MM.1S (cell line): ENCODE measurements at regions not wholly inside any gene's neighbourhood (a gene's known extent, or its start where the extent isn't known, plus 50 kb on each side); places are given as distances from the start of the nearest gene placed in this dataset.
"Not testable (repeated sequence)": the region's sequence is repeated elsewhere in the genome, so short reads cannot be mapped to it uniquely, and the experiment has no call there.

Source experiments
- DNase-seq: peaks from one replicate; pipeline ENCODE4 v3.0.0-alpha.2; 2015
- H2AFZ ChIP-seq: fragments of 300-600 bp; sonication (generic); 2 replicates; pipeline ENCODE4 v1.6.0; 2016; ENCODE audit warnings: antibody characterized with exemption, low read length
- H3F3A ChIP-seq: fragments of 300-600 bp; sonication (generic); 2 replicates; pipeline ENCODE4 v1.6.1; 2016; ENCODE audit warnings: mild to moderate bottlenecking, antibody characterized with exemption, low read length, moderate library complexity, mixed read lengths; ENCODE audit not compliant: insufficient read depth
- H3K27ac ChIP-seq: fragments of 300-600 bp; sonication (generic); 2 replicates; pipeline ENCODE4 v1.5.1; 2016; ENCODE audit warnings: mild to moderate bottlenecking, low read length
- H3K27me3 ChIP-seq: fragments of 300-600 bp; sonication (generic); replicated peaks from 2 replicates; pipeline ENCODE4 v1.6.0; 2016; ENCODE audit warnings: low read length; ENCODE audit not compliant: insufficient read depth
- H3K36me3 ChIP-seq: fragments of 300-600 bp; sonication (generic); replicated peaks from 2 replicates; pipeline ENCODE4 v1.6.1; 2016; ENCODE audit warnings: mild to moderate bottlenecking, low read length, mixed read lengths; ENCODE audit not compliant: insufficient read depth
- H3K4me1 ChIP-seq: fragments of 300-600 bp; sonication (generic); 2 replicates; pipeline ENCODE4 v1.6.1; 2016; ENCODE audit warnings: low read length, mixed read lengths
- H3K4me2 ChIP-seq: fragments of 300-600 bp; sonication (generic); 2 replicates; pipeline ENCODE4 v1.6.0; 2016; ENCODE audit warnings: low read depth, low read length
- H3K4me3 ChIP-seq: fragments of 300-600 bp; sonication (generic); 2 replicates; pipeline ENCODE4 v1.5.1; 2016; ENCODE audit warnings: low read length, mixed read lengths
- H3K79me2 ChIP-seq: fragments of 300-600 bp; sonication (generic); 2 replicates; pipeline ENCODE4 v1.6.1; 2016; ENCODE audit warnings: mixed run types, low read length, mixed read lengths
- H3K9ac ChIP-seq: fragments of 300-600 bp; sonication (generic); 2 replicates; pipeline ENCODE4 v1.6.1; 2016; ENCODE audit warnings: low read length, mixed read lengths
- H3K9me2 ChIP-seq: fragments of 300-600 bp; sonication (generic); replicated peaks from 2 replicates; pipeline ENCODE4 v1.6.1; 2016; ENCODE audit warnings: mild to moderate bottlenecking, low read length, mixed read lengths; ENCODE audit not compliant: insufficient read depth
- H3K9me3 ChIP-seq: fragments of 300-600 bp; sonication (generic); replicated peaks from 2 replicates; pipeline ENCODE4 v1.6.1; 2016; ENCODE audit warnings: mild to moderate bottlenecking, low read length, mixed read lengths; ENCODE audit not compliant: insufficient read depth
- H4K20me1 ChIP-seq: fragments of 300-600 bp; sonication (generic); 2 replicates; pipeline ENCODE4 v1.6.1; 2016; ENCODE audit warnings: mild to moderate bottlenecking, low read length, moderate library complexity, mixed read lengths; ENCODE audit not compliant: insufficient read depth
- EZH2 ChIP-seq: fragments of 300-600 bp; sonication (generic); optimal IDR thresholded peaks from 2 replicates; pipeline ENCODE3; 2017; ENCODE audit warnings: low read depth, mild to moderate bottlenecking, antibody characterized with exemption, low read length, mixed read lengths
- EZH2phosphoT487 ChIP-seq: fragments of 300-600 bp; sonication (generic); IDR thresholded peaks from 2 replicates; pipeline ENCODE4 v1.6.1; 2018; ENCODE audit warnings: antibody characterized with exemption, low read length
- TF ChIP-seq, protein P1 (sequence below): fragments of 300-600 bp; sonication (generic); IDR thresholded peaks from 2 replicates; pipeline ENCODE4 v1.5.1; 2016; ENCODE audit warnings: antibody characterized with exemption, low read length, mixed read lengths

- TF ChIP-seq EZH2 (no peak), EZH2phosphoT487 (no peak)
- TF ChIP-seq, protein P1, sequence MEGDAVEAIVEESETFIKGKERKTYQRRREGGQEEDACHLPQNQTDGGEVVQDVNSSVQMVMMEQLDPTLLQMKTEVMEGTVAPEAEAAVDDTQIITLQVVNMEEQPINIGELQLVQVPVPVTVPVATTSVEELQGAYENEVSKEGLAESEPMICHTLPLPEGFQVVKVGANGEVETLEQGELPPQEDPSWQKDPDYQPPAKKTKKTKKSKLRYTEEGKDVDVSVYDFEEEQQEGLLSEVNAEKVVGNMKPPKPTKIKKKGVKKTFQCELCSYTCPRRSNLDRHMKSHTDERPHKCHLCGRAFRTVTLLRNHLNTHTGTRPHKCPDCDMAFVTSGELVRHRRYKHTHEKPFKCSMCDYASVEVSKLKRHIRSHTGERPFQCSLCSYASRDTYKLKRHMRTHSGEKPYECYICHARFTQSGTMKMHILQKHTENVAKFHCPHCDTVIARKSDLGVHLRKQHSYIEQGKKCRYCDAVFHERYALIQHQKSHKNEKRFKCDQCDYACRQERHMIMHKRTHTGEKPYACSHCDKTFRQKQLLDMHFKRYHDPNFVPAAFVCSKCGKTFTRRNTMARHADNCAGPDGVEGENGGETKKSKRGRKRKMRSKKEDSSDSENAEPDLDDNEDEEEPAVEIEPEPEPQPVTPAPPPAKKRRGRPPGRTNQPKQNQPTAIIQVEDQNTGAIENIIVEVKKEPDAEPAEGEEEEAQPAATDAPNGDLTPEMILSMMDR = no peak
- no peaks in the 10 kb centered on the region for H4K20me1 ChIP-seq
- H3K9me3 ChIP-seq = no peaks in the 10 kb centered on the region
- DNase-seq = no peak
- H3K4me1 ChIP-seq = no peaks in the 10 kb centered on the region
- H2AFZ ChIP-seq = no peak overlapping the region
- H3K27me3 ChIP-seq = no peaks in the 10 kb centered on the region
- H3K36me3 ChIP-seq = no peaks in the 10 kb centered on the region
- H3K4me2 ChIP-seq = no peak overlapping the region
- no peaks in the 10 kb centered on the region for H3K79me2 ChIP-seq
- no peak overlapping the region for H3K27ac ChIP-seq
- H3K9ac ChIP-seq = no peak overlapping the region
- H3K9me2 ChIP-seq = no peaks in the 10 kb centered on the region
- no peak overlapping the region for H3K4me3 ChIP-seq
- H3F3A ChIP-seq = no peaks in the 10 kb centered on the region
Observed at GRCh38 chr3:176611703-176612102, 585.6 kb downstream of the TBL1XR1 start.

GRCh38 chr3:176609361-176609760 is 587.9 kb downstream of the TBL1XR1 start:
- TF ChIP-seq, protein P1 = no peak
- TF ChIP-seq EZH2phosphoT487 (no peak), EZH2 (no peak)
- Histone ChIP-seq H3F3A (no peaks in the 10 kb centered on the region), H3K9ac (no peak overlapping the region), H3K4me2 (no peak overlapping the region), H3K4me3 (no peak overlapping the region), H3K9me3 (no peaks in the 10 kb centered on the region), H3K36me3 (no peaks in the 10 kb centered on the region), H3K9me2 (no peaks in the 10 kb centered on the region), H3K27ac (no peak overlapping the region), H3K79me2 (no peaks in the 10 kb centered on the region), H4K20me1 (no peaks in the 10 kb centered on the region), H2AFZ (no peak overlapping the region), H3K27me3 (no peaks in the 10 kb centered on the region), H3K4me1 (no peaks in the 10 kb centered on the region)
- no peak for DNase-seq

DNA sequence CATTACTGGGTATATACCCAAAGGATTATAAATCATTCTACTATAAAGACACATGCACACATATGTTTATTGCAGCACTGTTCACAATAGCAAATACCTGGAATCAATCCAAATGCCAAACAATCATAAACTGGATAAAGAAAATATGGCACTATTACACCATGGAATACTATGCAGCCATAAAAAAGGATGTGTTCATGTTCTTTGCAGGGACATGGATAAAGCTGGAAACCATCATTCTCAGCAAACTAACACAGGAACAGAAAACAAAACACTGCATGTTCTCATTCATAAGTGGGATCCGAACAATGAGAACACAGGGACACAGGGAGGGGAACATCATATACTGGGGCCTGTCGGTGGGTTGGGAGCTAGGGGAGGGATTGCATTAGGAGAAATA is 591.7 kb downstream of the TBL1XR1 start:
- H3K4me1 ChIP-seq, H3K79me2 ChIP-seq, H3K9me3 ChIP-seq, H3K9ac ChIP-seq, H2AFZ ChIP-seq, H3K4me2 ChIP-seq, H4K20me1 ChIP-seq, DNase-seq, H3K4me3 ChIP-seq, H3K27ac ChIP-seq, H3K27me3 ChIP-seq, H3K36me3 ChIP-seq, H3F3A ChIP-seq, H3K9me2 ChIP-seq: not testable (repeated sequence)

- TF ChIP-seq EZH2phosphoT487 (no peak), EZH2 (no peak)
- TF ChIP-seq, protein P1 = no peak
- H3K4me3 ChIP-seq = no peak overlapping the region
- H3K36me3 ChIP-seq = no peaks in the 10 kb centered on the region
- no peaks in the 10 kb centered on the region for H3K79me2 ChIP-seq
- H3K9me3 ChIP-seq = no peaks in the 10 kb centered on the region
- no peaks in the 10 kb centered on the region for H3K27me3 ChIP-seq
- no peak overlapping the region for H3K27ac ChIP-seq
- H4K20me1 ChIP-seq = no peaks in the 10 kb centered on the region
- no peak for DNase-seq
- no peaks in the 10 kb centered on the region for H3F3A ChIP-seq
- no peak overlapping the region for H3K9ac ChIP-seq
- no peak overlapping the region for H3K4me2 ChIP-seq
- H3K9me2 ChIP-seq = no peaks in the 10 kb centered on the region
- H2AFZ ChIP-seq = no peak overlapping the region
- H3K4me1 ChIP-seq = no peaks in the 10 kb centered on the region
Observed at GRCh38 chr3:176595307-176595706, 602.0 kb downstream of the TBL1XR1 start.
